ENCODE measurements at regions not wholly inside any gene's neighbourhood (a gene's known extent, or its start where the extent isn't known, plus 50 kb on each side); places are given as distances from the start of the nearest gene placed in this dataset.

DNA sequence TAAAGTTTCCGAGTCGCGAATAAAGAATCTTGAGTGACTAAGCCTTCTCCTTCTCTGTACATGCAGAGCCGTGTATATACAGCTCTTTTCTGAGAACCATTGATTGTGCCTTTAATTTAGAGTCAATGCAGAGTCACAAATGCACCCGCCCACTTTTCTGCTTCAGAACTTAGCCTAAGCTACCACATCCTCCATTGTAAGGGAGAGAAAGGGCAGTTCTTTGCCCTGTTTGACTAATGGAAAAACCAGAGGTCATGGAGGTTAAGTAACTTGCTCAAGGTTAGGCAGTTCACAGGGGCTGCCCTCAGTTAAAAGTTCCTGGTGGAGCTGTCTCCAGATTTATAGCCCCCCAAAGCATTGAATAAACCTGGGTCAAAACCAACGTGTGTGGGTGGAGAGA lies 139.6 kb downstream of the TOMM20 start:
- intact Hi-C loops (cut with DNase I): no loop called here
- TF ChIP-seq, protein P1, sequence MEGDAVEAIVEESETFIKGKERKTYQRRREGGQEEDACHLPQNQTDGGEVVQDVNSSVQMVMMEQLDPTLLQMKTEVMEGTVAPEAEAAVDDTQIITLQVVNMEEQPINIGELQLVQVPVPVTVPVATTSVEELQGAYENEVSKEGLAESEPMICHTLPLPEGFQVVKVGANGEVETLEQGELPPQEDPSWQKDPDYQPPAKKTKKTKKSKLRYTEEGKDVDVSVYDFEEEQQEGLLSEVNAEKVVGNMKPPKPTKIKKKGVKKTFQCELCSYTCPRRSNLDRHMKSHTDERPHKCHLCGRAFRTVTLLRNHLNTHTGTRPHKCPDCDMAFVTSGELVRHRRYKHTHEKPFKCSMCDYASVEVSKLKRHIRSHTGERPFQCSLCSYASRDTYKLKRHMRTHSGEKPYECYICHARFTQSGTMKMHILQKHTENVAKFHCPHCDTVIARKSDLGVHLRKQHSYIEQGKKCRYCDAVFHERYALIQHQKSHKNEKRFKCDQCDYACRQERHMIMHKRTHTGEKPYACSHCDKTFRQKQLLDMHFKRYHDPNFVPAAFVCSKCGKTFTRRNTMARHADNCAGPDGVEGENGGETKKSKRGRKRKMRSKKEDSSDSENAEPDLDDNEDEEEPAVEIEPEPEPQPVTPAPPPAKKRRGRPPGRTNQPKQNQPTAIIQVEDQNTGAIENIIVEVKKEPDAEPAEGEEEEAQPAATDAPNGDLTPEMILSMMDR (IDR thresholded peaks at IDR 0.05): no peak
- H3K4me1 ChIP-seq: peaks cover 38% of the 10 kb centered on the region

DNA sequence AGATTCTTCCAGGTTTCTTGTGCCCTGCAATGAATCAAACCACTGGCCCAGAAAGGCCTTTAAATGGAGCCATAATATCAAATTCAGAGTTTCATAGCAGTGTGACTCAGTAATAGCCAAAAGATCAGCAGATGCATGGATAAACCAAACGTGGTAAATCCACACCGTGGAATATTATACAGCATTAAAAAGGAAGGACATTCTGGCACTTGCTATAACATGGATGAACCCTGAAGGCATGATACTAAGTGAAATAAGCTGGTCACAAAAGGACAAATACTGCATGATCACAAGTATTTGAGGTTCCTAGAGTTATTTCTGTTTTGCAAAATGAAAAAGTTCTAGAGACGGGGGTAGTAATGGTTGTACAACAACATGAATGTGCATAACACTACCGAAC lies 140.1 kb downstream of the TOMM20 start:
- Histone ChIP-seq H3K4me3 (no peak overlapping the region), H3K27me3 (ENCODE audit: low read depth) (no peaks in the 10 kb centered on the region), H3K27ac (peak overlapping the region; percentile 86), H3K4me1 (peaks cover 43% of the 10 kb centered on the region), H3K36me3 (no peaks in the 10 kb centered on the region), H3K9me3 (no peaks in the 10 kb centered on the region)
- DNase-seq: no peak
- intact Hi-C loops (cut with DNase I): no loop called here
- no peak for ATAC-seq
- TF ChIP-seq, protein P1 (IDR thresholded peaks at IDR 0.05): no peak

More for the DNA sequence above, 139.6 kb downstream of the TOMM20 start:
- Histone ChIP-seq H3K27me3 (ENCODE audit: low read depth) (no peaks in the 10 kb centered on the region), H3K9me3 (no peaks in the 10 kb centered on the region), H3K27ac (no peak overlapping the region), H3K36me3 (no peaks in the 10 kb centered on the region), H3K4me3 (no peak overlapping the region)
- DNase-seq (no peak), ATAC-seq (no peak)

DNA sequence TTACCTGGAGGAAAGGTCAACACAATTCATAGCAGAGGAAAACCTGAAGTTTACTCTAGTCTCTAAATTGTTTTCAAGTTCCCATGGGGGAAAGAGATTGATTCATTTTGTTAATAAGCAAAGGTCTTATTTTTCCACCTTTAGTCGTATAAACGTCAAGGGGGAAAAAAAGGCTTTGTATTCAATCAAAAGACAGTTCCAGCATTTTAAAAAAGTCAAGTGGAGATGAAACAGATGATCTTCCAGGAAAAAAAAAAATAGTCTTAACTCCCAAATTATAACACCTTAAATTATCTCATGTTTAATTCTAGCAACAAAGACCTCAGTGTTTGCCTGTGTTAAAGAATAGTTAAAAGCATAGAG lies 140.5 kb downstream of the TOMM20 start:
- DNase-seq: no peak
- H3K27me3 ChIP-seq (ENCODE audit: low read depth): no peaks in the 10 kb centered on the region
- no peak for ATAC-seq
- intact Hi-C loops (cut with DNase I): no loop called here
- TF ChIP-seq, protein P1 (IDR thresholded peaks at IDR 0.05): no peak
- peak overlapping the region; percentile 86 for H3K27ac ChIP-seq
- no peak overlapping the region for H3K4me3 ChIP-seq
- H3K4me1 ChIP-seq: peaks cover 47% of the 10 kb centered on the region
- H3K36me3 ChIP-seq: no peaks in the 10 kb centered on the region
- H3K9me3 ChIP-seq: no peaks in the 10 kb centered on the region

DNA sequence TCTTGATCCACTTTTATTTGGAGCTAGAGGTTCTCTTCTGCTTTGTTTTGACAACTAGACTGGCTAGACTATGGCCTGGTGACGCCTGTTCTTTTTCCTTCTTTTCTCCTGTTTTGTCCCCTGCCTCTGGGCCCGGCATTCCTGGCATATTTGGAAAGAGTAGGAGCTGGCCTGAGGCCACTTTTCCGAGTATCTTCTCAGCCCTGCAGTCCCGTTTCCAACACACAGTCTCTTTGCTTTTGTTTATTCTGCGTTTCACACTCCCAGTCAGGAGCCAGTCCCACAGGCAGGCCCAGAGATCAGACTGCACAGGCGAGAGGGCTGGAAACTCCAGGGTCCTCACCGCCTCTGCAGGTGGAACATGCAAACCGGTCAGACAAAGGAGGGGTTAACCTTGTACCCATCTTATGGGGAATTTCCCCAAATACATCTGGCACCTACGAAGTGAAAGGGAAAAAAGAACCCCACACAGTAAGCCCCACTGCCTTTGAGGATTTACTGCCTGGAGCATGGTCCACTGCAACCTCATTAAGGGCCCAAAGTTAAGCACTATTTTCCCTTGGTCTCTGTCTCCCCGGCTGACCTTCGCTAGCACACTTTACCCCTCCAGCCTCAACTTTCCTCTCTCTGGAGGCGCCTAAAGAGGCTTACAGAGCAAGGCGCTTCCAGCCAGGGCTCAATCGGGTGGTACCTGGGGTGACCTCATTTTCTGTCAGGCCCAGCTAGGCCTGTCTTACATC lies 141.1 kb downstream of the TOMM20 start:
- DNase-seq (peak; percentile 60), ATAC-seq (peak; percentile 87 to 91)
- peaks cover 51% of the 10 kb centered on the region for H3K4me1 ChIP-seq
- no peaks in the 10 kb centered on the region for H3K36me3 ChIP-seq
- TF ChIP-seq, protein P1 (IDR thresholded peaks at IDR 0.05): no peak
- H3K4me3 ChIP-seq: no peak overlapping the region
- H3K27me3 ChIP-seq (ENCODE audit: low read depth): no peaks in the 10 kb centered on the region
- intact Hi-C loops (cut with DNase I): no loop called here
- no peaks in the 10 kb centered on the region for H3K9me3 ChIP-seq
- H3K27ac ChIP-seq: peak overlapping the region; percentile 86

DNA sequence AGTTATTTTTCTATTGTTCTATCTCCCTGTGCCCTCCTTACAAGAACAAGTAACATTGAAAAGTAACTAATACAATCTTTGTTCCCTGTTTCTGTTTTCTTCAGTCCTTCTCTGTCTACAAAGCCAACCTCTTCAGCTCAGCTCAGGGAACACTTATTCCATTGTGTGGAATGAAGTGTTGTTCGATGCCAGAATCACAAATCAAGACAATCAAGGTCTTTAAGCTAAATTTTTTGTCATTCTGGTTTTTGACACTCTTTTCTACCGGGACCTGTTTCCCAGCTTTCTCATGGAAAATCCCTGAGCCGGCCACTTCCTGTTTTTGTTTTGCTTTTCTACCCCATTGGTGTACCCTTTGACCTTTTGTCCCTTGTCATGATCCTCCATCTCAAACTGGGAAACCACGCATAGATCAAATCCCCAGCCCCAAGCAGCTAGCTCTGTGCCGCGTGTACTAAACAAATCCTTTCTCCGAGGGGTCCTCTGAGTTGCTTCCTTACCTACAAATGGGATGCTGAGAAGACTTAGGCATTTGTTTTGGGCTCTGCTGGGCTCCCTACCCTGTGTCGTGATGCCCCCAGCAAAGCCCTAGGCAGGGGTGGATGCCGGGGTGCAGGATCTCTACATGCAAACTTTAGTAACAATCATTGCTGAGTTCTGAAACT lies 141.8 kb downstream of the TOMM20 start:
- Histone ChIP-seq H3K4me1 (peaks cover 58% of the 10 kb centered on the region), H3K9me3 (no peaks in the 10 kb centered on the region), H3K4me3 (no peak overlapping the region), H3K27ac (peak overlapping the region; percentile 86), H3K27me3 (ENCODE audit: low read depth) (no peaks in the 10 kb centered on the region), H3K36me3 (no peaks in the 10 kb centered on the region)
- no peak for DNase-seq
- ATAC-seq: peak; percentile 3 to 18
- TF ChIP-seq, protein P1 (IDR thresholded peaks at IDR 0.05): no peak
- intact Hi-C loops (cut with DNase I): no loop called here
